ENCODE measurements at regions not wholly inside any gene's neighbourhood (a gene's known extent, or its start where the extent isn't known, plus 50 kb on each side); places are given as distances from the start of the nearest gene placed in this dataset.
A peak's percentile ranks its signal among the peaks of the same experiment; 100 is the strongest.
"Not testable (repeated sequence)": the region's sequence is repeated elsewhere in the genome, so short reads cannot be mapped to it uniquely, and the experiment has no call there.

GRCh38 chr5:86671536-86671935 lies 53.8 kb downstream of the COX7C start:
- DNase-seq (ENCODE audit: low read depth) = no peak

- DNase-seq (ENCODE audit: low read depth) = no peak
Observed at GRCh38 chr5:86674069-86674468, 56.3 kb downstream of the COX7C start.

- no peak for DNase-seq (ENCODE audit: low read depth)
Observed at GRCh38 chr5:86675311-86675710, 57.6 kb downstream of the COX7C start.

- DNase-seq (ENCODE audit: low read depth) = peak; percentile 55
Observed at GRCh38 chr5:86679529-86679928, 61.8 kb downstream of the COX7C start.

GRCh38 chr5:86679949-86680348 lies 62.2 kb downstream of the COX7C start:
- no peak for DNase-seq (ENCODE audit: low read depth)

- DNase-seq (ENCODE audit: low read depth) = peak; percentile 2
Observed at GRCh38 chr5:86684222-86684621, 66.5 kb downstream of the COX7C start.

GRCh38 chr5:86686046-86686445 lies 68.3 kb downstream of the COX7C start:
- no peak for DNase-seq (ENCODE audit: low read depth)

- no peak for DNase-seq (ENCODE audit: low read depth)
Observed at GRCh38 chr5:86688406-86688805, 70.7 kb downstream of the COX7C start.

GRCh38 chr5:86689103-86689729 lies 71.5 kb downstream of the COX7C start:
- DNase-seq (ENCODE audit: low read depth) = no peak

GRCh38 chr5:86709157-86709881 lies 91.6 kb downstream of the COX7C start:
- no peak for DNase-seq (ENCODE audit: low read depth)

- no peak for DNase-seq (ENCODE audit: low read depth)
Observed at GRCh38 chr5:86716121-86716520, 98.4 kb downstream of the COX7C start.

GRCh38 chr5:86731319-86732117 lies 113.8 kb downstream of the COX7C start:
- DNase-seq (ENCODE audit: low read depth) = not testable (repeated sequence)

- DNase-seq (ENCODE audit: low read depth) = no peak
Observed at GRCh38 chr5:86735370-86735769, 117.6 kb downstream of the COX7C start.

- no peak for DNase-seq (ENCODE audit: low read depth)
Observed at GRCh38 chr5:86737579-86737978, 119.8 kb downstream of the COX7C start.

- DNase-seq (ENCODE audit: low read depth) = no peak
Observed at GRCh38 chr5:86748538-86749105, 130.9 kb downstream of the COX7C start.

GRCh38 chr5:86749841-86750240 lies 132.1 kb downstream of the COX7C start:
- no peak for DNase-seq (ENCODE audit: low read depth)

- no peak for DNase-seq (ENCODE audit: low read depth)
Observed at GRCh38 chr5:86756839-86757238, 139.1 kb downstream of the COX7C start.

- DNase-seq (ENCODE audit: low read depth) = no peak
Observed at GRCh38 chr5:86757824-86758223, 140.1 kb downstream of the COX7C start.

GRCh38 chr5:86760661-86761060 lies 142.9 kb downstream of the COX7C start:
- no peak for DNase-seq (ENCODE audit: low read depth)

- no peak for DNase-seq (ENCODE audit: low read depth)
Observed at GRCh38 chr5:86763929-86764328, 146.2 kb downstream of the COX7C start.

- no peak for DNase-seq (ENCODE audit: low read depth)
Observed at GRCh38 chr5:86765778-86766502, 148.2 kb downstream of the COX7C start.

GRCh38 chr5:86768699-86769202 lies 151.0 kb downstream of the COX7C start:
- DNase-seq (ENCODE audit: low read depth) = no peak

Data from ELR (cell line).